ENCODE measurements at regions not wholly inside any gene's neighbourhood (a gene's known extent, or its start where the extent isn't known, plus 50 kb on each side); places are given as distances from the start of the nearest gene placed in this dataset.

DNA sequence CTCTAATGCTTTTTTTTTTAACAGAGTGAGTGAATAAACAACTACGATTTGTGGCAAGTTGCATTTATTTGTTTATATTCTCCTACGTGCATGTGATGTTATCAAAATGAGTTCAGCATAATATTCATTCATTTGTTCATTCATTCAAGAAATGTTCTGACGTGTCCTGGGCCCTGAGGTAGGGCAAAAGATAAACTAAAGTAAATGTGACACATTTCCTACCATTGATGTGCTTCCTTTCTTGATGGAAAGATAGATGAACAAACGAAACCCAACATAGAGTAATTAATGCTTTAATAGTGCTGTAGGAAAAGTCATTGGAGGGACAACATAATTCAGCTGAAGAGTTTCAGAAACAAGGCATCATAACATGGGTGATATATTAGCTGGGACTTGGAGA is 261.5 kb upstream of the KCNMB2 start:
- intact Hi-C loops (cut with micrococcal nuclease) = no loop called here
- H3K9me3 Mint-ChIP-seq = peaks cover 8% of the 10 kb centered on the region

DNA sequence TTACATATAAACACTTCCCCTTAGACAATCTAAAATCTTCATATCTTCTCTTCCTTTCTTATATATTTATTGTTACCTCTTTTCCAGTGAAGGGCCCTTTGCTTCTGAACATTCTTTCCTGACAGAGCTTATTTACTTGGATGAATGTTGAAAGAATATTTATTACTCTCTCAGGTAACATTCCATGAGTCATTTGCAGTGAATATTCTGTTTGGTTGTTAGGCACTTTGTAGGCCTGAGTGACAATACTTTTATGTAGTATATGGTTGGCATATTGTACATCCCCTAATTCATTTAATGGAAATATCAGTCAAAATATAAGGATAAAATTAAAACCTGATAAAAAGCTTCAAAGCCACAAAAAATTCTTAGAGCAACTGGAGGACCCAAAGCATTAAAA is 260.9 kb upstream of the KCNMB2 start:
- H3K36me3 Mint-ChIP-seq (ENCODE audit: low read depth) = no peaks in the 10 kb centered on the region
- H3K27ac Mint-ChIP-seq = no peak overlapping the region
- H3K4me3 Mint-ChIP-seq = no peak overlapping the region
- no peaks in the 10 kb centered on the region for H3K27me3 Mint-ChIP-seq (ENCODE audit: low read depth)
- peaks cover 12% of the 10 kb centered on the region for H3K9me3 Mint-ChIP-seq
- H3K4me1 Mint-ChIP-seq (ENCODE audit: low read depth) = no peaks in the 10 kb centered on the region
- intact Hi-C loops (cut with micrococcal nuclease) = no loop called here
- no peak for DNase-seq
- CTCF ChIA-PET = interaction anchor here (0.6 kb wide), 1 partner anchor 475 kb away, joined by 3 read pairs; no protein-coding TSS in a partner anchor

More for the DNA sequence above, 261.5 kb upstream of the KCNMB2 start:
- Mint-ChIP-seq H3K27ac (no peak overlapping the region), H3K27me3 (ENCODE audit: low read depth) (no peaks in the 10 kb centered on the region), H3K4me1 (ENCODE audit: low read depth) (no peaks in the 10 kb centered on the region), H3K36me3 (ENCODE audit: low read depth) (no peaks in the 10 kb centered on the region), H3K4me3 (no peak overlapping the region)
- CTCF ChIA-PET = interaction anchor here (0.6 kb wide), 1 partner anchor 476 kb away, joined by 3 read pairs; no protein-coding TSS in a partner anchor
- DNase-seq = no peak

DNA sequence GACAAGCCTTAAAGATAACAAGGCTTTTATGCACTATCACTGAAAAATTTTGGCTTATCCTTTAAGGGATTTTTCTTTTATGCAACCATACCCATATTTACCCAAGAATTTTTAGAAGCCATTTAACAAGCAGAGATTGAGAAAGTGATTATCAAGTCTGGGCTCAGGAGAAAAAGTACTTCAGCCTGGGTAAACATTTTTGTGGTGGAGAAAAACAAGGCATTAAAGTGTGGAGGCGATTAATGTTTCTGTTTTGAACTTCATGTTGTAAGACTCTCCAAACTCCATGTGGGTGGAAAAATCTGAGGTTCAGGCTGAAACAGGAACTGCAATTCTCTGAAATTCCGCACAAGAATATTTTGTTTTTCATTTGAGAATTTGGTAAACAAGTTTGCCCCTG is 260.4 kb upstream of the KCNMB2 start:
- intact Hi-C loops (cut with micrococcal nuclease) = no loop called here
- CTCF ChIA-PET = no interaction called here

DNA sequence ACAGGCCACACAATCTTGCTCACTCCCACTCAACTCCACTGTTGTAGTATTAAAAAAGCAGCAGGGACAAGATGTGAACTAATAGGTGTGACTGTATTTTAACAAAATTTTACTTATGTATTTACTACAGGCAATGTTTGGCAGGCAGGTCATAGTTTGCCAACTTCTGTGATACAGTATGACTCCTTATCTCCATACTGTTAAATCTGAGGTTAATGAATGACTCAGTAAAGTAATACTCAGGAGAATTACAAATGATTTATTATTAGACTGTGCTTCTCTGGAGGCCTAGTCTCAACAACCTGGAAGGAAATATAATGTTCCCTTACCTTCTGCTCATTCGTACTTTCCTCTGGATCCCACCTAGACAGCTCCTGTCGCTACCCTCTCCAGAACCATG is 258.6 kb upstream of the KCNMB2 start:
- no peaks in the 10 kb centered on the region for H3K27me3 Mint-ChIP-seq (ENCODE audit: low read depth)
- no peak for DNase-seq
- H3K9me3 Mint-ChIP-seq = peaks cover 16% of the 10 kb centered on the region
- intact Hi-C loops (cut with micrococcal nuclease) = no loop called here
- no peak overlapping the region for H3K4me3 Mint-ChIP-seq
- no peak overlapping the region for H3K27ac Mint-ChIP-seq
- H3K36me3 Mint-ChIP-seq (ENCODE audit: low read depth) = no peaks in the 10 kb centered on the region
- CTCF ChIA-PET = no interaction called here
- H3K4me1 Mint-ChIP-seq (ENCODE audit: low read depth) = no peaks in the 10 kb centered on the region

More for the DNA sequence above, 260.4 kb upstream of the KCNMB2 start:
- H3K27ac Mint-ChIP-seq = no peak overlapping the region
- H3K36me3 Mint-ChIP-seq (ENCODE audit: low read depth) = no peaks in the 10 kb centered on the region
- H3K4me3 Mint-ChIP-seq = no peak overlapping the region
- no peaks in the 10 kb centered on the region for H3K27me3 Mint-ChIP-seq (ENCODE audit: low read depth)
- no peaks in the 10 kb centered on the region for H3K4me1 Mint-ChIP-seq (ENCODE audit: low read depth)
- no peak for DNase-seq
- H3K9me3 Mint-ChIP-seq = peaks cover 15% of the 10 kb centered on the region

DNA sequence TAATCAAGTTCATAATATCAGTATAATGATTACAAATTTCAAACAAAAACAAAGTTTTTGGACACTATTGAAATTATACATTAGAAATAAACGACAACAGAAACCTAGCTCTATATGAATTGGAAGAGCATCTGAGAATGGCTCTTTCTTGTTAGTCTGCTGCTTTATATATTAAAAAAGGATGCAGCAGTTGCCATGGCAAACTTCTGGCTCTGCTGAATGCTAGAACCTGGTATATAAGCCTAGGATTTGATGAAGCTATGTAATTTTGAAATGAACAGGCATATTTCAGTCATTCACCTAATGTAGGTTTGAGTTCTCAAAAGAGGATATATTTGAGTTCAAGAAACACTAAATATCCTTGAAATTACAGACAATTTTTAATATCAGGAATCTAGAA is 252.7 kb upstream of the KCNMB2 start:
- intact Hi-C loops (cut with micrococcal nuclease) = no loop called here
- H3K27me3 Mint-ChIP-seq (ENCODE audit: low read depth) = no peaks in the 10 kb centered on the region
- CTCF ChIA-PET = no interaction called here
- no peaks in the 10 kb centered on the region for H3K36me3 Mint-ChIP-seq (ENCODE audit: low read depth)
- H3K4me1 Mint-ChIP-seq (ENCODE audit: low read depth) = no peaks in the 10 kb centered on the region
- no peak for DNase-seq
- H3K4me3 Mint-ChIP-seq = no peak overlapping the region
- H3K27ac Mint-ChIP-seq = no peak overlapping the region
- H3K9me3 Mint-ChIP-seq = peaks cover 21% of the 10 kb centered on the region

DNA sequence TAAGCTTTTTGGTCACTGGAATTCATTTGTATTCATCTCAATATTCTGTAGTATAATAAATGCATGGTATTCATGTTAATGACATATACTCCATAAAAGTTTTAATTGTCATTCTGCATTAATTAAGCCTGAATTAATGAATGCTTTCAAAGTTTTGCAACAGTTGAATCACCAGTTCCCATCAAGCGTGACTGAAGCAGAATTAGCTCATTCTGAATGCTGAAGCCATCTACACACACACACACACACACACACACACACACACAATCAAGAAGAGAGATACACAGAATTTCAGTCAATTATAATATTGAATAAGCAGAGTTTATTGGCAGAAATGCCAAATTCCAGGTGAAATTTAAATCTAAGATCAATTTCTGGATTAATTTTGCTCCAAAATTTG is 252.1 kb upstream of the KCNMB2 start:
- Mint-ChIP-seq H3K4me3 (no peak overlapping the region), H3K36me3 (ENCODE audit: low read depth) (no peaks in the 10 kb centered on the region), H3K9me3 (peaks cover 20% of the 10 kb centered on the region), H3K4me1 (ENCODE audit: low read depth) (no peaks in the 10 kb centered on the region), H3K27ac (no peak overlapping the region), H3K27me3 (ENCODE audit: low read depth) (no peaks in the 10 kb centered on the region)
- intact Hi-C loops (cut with micrococcal nuclease) = no loop called here
- CTCF ChIA-PET = no interaction called here
- no peak for DNase-seq

DNA sequence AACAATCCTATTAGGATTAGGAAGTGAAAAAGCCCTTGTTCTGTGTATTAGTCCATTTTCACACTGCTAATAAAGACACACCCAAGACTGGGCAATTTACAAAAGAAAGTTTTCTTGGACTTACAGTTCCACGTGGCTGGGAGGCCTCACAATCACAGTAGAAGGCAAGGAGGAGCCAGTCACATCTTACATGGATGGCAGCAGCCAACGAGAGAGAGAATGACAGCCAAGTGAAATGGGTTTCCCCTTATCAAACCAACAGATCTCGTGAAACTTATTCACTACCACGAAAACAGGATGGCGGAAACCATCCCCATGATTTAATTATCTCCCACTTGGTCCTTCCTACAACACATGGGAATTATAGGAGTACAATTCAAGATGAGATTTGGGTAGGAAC is 248.2 kb upstream of the KCNMB2 start:
- Mint-ChIP-seq H3K27me3 (ENCODE audit: low read depth) (no peaks in the 10 kb centered on the region), H3K27ac (no peak overlapping the region), H3K4me1 (ENCODE audit: low read depth) (no peaks in the 10 kb centered on the region), H3K4me3 (no peak overlapping the region), H3K9me3 (peaks cover 7% of the 10 kb centered on the region), H3K36me3 (ENCODE audit: low read depth) (no peaks in the 10 kb centered on the region)
- no peak for DNase-seq
- intact Hi-C loops (cut with micrococcal nuclease) = no loop called here
- CTCF ChIA-PET = no interaction called here

DNA sequence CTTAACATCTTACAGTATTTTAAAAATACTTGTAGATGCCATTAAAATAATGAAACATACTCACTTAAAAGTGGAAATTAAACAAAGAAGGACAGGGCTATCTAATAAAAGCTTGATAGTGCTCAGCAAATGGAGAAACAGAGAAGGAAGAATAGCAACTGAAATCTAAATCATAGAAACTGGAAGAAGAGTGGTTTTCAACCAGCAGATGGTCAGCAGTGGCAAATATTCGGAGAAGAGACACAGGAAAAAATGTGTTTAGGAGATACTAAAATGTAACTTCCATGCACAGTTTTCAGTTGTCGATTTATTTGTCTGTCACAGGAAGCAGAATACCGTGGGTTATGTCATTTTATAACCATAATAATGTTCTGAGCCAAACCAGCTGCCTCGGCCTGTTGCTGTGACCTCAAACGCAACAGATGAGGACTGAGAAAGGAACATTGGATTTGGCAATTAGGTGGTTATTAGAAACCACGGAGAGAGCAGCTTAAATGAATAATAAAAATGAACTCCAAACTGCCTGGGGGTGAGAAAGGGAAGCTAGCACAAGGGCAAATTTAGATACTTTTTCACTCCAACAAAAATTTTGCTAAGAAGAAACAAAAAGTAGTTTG is 246.6 kb upstream of the KCNMB2 start:
- intact Hi-C loops (cut with micrococcal nuclease) = no loop called here
- no peak for DNase-seq
- H3K36me3 Mint-ChIP-seq (ENCODE audit: low read depth) = no peaks in the 10 kb centered on the region
- no peak overlapping the region for H3K4me3 Mint-ChIP-seq
- H3K9me3 Mint-ChIP-seq = peaks cover 7% of the 10 kb centered on the region
- H3K27me3 Mint-ChIP-seq (ENCODE audit: low read depth) = no peaks in the 10 kb centered on the region
- H3K4me1 Mint-ChIP-seq (ENCODE audit: low read depth) = no peaks in the 10 kb centered on the region
- no peak overlapping the region for H3K27ac Mint-ChIP-seq
- CTCF ChIA-PET = no interaction called here

DNA sequence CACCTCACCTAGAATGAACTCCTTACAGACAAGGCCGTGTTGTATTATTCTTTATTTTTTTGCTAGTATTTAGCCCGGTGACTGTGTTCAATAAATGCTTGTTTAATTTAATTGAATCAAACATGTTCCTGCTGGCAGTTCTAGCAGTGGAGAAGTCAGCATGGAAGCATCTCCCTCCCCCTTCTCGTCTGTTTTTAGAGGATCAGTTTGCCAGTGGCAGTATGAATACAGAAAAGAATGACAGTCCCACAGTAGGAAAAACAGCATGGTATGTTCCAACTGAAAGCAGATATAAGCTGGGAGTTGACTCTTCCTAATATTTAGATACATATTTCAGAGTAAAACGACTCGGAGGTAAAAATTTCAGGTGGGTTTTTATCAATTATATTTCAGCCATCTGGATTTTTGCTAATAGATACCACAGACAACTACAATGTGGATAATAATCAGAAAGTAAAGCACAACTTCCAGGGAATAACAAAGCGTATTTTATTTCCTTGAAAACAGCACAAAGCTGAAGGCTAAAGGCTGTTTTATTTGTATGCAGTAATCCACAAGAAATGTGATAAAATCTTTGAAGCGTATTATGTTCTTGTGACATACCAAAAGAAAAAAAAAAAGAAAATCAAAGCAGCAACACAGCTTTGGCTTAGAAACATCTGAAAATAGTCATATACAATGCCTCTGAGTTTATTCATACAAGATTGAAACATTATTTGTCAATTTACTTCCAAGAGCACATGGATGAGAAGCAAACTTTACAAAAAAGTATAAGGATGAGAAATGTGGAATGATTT is 244.5 kb upstream of the KCNMB2 start:
- H3K27ac Mint-ChIP-seq = no peak overlapping the region
- H3K27me3 Mint-ChIP-seq (ENCODE audit: low read depth) = no peaks in the 10 kb centered on the region
- H3K9me3 Mint-ChIP-seq = peaks cover 7% of the 10 kb centered on the region
- CTCF ChIA-PET = no interaction called here
- no peaks in the 10 kb centered on the region for H3K4me1 Mint-ChIP-seq (ENCODE audit: low read depth)
- no peaks in the 10 kb centered on the region for H3K36me3 Mint-ChIP-seq (ENCODE audit: low read depth)
- intact Hi-C loops (cut with micrococcal nuclease) = no loop called here
- no peak for DNase-seq
- no peak overlapping the region for H3K4me3 Mint-ChIP-seq

DNA sequence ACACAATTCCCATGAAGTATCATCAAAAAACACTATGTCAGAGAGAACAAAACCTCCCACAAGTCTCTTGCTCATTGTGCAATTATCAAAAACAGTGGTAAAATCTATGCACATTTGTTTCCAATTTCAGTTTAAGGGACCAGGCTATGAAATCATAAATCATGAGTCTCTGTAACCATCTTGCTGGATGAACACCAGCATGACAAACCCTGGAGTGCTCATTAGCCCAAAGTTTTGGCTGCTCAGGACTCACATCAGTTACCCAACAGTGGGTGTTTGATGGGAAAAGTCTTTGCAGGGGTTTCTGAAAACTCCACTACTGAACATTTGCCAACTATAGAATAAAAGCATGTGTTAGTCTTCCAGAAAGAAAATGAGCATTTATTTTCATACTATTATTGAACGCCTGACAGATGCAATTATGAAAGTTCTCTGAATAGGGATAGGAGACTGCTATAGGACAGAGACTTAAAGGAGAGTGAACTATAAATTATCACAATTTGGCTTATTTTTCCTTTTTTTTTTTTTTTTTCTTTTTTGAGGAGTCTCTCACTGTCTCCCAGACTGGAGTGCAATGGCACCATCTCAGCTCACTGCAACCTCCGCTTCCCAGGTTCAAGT is 240.8 kb upstream of the KCNMB2 start:
- Mint-ChIP-seq H3K36me3 (ENCODE audit: low read depth) (no peaks in the 10 kb centered on the region), H3K27ac (no peak overlapping the region), H3K9me3 (no peaks in the 10 kb centered on the region), H3K27me3 (ENCODE audit: low read depth) (no peaks in the 10 kb centered on the region), H3K4me3 (no peak overlapping the region), H3K4me1 (ENCODE audit: low read depth) (no peaks in the 10 kb centered on the region)
- intact Hi-C loops (cut with micrococcal nuclease) = no loop called here
- no peak for DNase-seq
- CTCF ChIA-PET = no interaction called here

DNA sequence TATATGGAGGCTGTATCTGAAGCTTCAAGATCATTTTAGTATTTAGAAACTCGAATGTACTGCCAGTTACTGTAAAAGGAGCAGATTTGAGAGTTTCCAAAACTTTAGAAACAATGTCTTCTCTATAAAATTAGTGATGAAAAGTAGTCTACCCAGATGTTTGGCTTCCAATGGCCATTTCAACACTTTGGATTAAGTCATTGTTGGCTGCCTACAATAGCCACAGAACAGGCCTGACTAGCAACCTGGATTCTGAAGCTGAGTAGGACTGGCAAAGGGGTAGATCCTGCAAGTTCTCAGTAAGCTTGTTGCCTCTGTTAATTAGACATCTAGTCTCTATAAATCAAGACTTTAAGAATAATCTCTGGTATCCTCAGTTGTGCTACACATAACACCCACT is 239.0 kb upstream of the KCNMB2 start:
- Mint-ChIP-seq H3K36me3 (ENCODE audit: low read depth) (no peaks in the 10 kb centered on the region), H3K4me3 (no peak overlapping the region), H3K9me3 (no peaks in the 10 kb centered on the region), H3K27me3 (ENCODE audit: low read depth) (no peaks in the 10 kb centered on the region), H3K27ac (no peak overlapping the region), H3K4me1 (ENCODE audit: low read depth) (no peaks in the 10 kb centered on the region)
- CTCF ChIA-PET = no interaction called here
- no peak for DNase-seq
- intact Hi-C loops (cut with micrococcal nuclease) = no loop called here

DNA sequence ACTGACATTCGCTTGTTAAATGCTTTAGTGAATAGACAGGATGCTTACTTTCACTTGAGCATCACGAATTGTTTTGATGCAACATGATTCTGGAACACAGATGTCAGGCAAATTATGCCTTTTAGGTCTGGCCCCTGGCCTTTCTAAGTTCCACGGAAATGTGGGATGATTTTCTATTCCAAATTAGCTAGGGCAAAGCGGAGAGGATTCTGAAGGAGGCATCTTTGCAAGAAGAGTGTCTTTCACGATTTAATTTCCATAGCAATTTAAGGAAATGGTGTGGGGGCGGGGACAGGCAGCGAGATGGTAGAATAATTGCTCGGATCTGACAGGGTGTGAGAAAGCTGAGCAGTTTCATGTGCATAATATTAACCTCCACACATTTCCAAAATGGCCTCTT is 238.5 kb upstream of the KCNMB2 start:
- CTCF ChIA-PET = no interaction called here
- Mint-ChIP-seq H3K36me3 (ENCODE audit: low read depth) (no peaks in the 10 kb centered on the region), H3K4me1 (ENCODE audit: low read depth) (no peaks in the 10 kb centered on the region), H3K27ac (no peak overlapping the region), H3K4me3 (no peak overlapping the region), H3K9me3 (no peaks in the 10 kb centered on the region), H3K27me3 (ENCODE audit: low read depth) (no peaks in the 10 kb centered on the region)
- DNase-seq = no peak
- intact Hi-C loops (cut with micrococcal nuclease) = no loop called here

DNA sequence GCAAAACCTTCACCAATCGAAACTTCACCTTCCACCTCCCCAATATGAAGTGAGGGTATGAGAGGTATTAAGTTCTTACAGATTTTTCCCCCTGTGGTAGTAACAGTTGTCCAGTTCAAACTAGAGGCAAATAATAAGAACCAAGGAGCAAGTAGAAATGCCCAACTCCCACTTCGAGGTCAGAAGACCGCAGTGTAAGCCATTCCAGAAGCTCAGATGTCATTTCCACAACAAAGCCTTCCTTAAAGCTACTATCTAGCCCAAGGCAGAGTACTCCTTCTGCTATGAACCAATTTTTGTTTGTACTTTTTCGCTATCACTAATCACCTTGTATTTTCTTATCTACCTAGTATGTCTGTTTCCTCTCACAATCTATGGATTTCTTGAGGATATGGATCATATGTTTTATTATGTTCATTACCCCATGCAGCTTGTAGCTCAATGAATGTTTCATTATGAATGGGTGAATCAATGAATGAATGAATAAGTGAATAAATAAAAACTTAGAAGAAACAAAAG is 235.7 kb upstream of the KCNMB2 start:
- H3K27me3 Mint-ChIP-seq (ENCODE audit: low read depth) = no peaks in the 10 kb centered on the region
- DNase-seq = no peak
- CTCF ChIA-PET = interaction anchor here (0.7 kb wide), 2 partner anchors 325 to 1041 kb away, joined by 3 to 5 read pairs; no protein-coding TSS in a partner anchor
- no peak overlapping the region for H3K4me3 Mint-ChIP-seq
- intact Hi-C loops (cut with micrococcal nuclease) = no loop called here
- H3K27ac Mint-ChIP-seq = no peak overlapping the region
- no peaks in the 10 kb centered on the region for H3K36me3 Mint-ChIP-seq (ENCODE audit: low read depth)
- H3K9me3 Mint-ChIP-seq = no peaks in the 10 kb centered on the region
- no peaks in the 10 kb centered on the region for H3K4me1 Mint-ChIP-seq (ENCODE audit: low read depth)
